ENCODE measurements at regions not wholly inside any gene's neighbourhood (a gene's known extent, or its start where the extent isn't known, plus 50 kb on each side); places are given as distances from the start of the nearest gene placed in this dataset.

GRCh38 chr3:43879166-43879565, 188.4 kb downstream of the ABHD5 start:
- Histone ChIP-seq H3K27ac (ENCODE audit: low read length) (no peak overlapping the region), H3K27me3 (ENCODE audit: control insufficient read depth, insufficient read depth, low read length) (0 out of 2 replicates have a peak, but pooled peaks cover 2% of the 10 kb centered on the region), H3K4me1 (ENCODE audit: control insufficient read depth, insufficient read depth, low read length) (no peaks in the 10 kb centered on the region), H3K9me3 (ENCODE audit: control insufficient read depth, insufficient read depth, low read depth, low read length) (no peaks in the 10 kb centered on the region), H3K36me3 (ENCODE audit: control insufficient read depth, insufficient read depth, low read length) (no peaks in the 10 kb centered on the region), H3K4me3 (ENCODE audit: low read depth in 2 of 2, low read length in 2 of 2) (no peak overlapping the region)
- POLR2A ChIA-PET: no interaction called here
- intact Hi-C loops (cut with micrococcal nuclease; ENCODE audit: unreplicated experiment) (no loop called here), in situ Hi-C loops (cut with HindIII; ENCODE audit: low pct_unique_long_range_greater_than_20kb, low sequenced_read_pairs) (no loop called here)
- DNase-seq (ENCODE audit: low read depth, low spot score) (no peak), ATAC-seq (no peak)
- CTCF ChIA-PET: interaction anchor here (0.7 kb wide), 1 partner anchor 120 kb away, joined by 7 read pairs; no protein-coding TSS in a partner anchor
- TF ChIP-seq, protein P1, sequence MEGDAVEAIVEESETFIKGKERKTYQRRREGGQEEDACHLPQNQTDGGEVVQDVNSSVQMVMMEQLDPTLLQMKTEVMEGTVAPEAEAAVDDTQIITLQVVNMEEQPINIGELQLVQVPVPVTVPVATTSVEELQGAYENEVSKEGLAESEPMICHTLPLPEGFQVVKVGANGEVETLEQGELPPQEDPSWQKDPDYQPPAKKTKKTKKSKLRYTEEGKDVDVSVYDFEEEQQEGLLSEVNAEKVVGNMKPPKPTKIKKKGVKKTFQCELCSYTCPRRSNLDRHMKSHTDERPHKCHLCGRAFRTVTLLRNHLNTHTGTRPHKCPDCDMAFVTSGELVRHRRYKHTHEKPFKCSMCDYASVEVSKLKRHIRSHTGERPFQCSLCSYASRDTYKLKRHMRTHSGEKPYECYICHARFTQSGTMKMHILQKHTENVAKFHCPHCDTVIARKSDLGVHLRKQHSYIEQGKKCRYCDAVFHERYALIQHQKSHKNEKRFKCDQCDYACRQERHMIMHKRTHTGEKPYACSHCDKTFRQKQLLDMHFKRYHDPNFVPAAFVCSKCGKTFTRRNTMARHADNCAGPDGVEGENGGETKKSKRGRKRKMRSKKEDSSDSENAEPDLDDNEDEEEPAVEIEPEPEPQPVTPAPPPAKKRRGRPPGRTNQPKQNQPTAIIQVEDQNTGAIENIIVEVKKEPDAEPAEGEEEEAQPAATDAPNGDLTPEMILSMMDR (IDR thresholded peaks at IDR 0.05): no peak
- no peak for TF ChIP-seq REST (IDR thresholded peaks at IDR 0.05; ENCODE audit: insufficient read depth in 1 of 2, low read depth in 2 of 2, low read length in 1 of 2)
- TF ChIP-seq SIN3A (IDR thresholded peaks at IDR 0.05; ENCODE audit: borderline replicate concordance, insufficient read depth, low read depth, low read length): no peak
- no peak for TF ChIP-seq POLR2AphosphoS5 (IDR thresholded peaks at IDR 0.05; ENCODE audit: low read depth, low read length)
- no peak for TF ChIP-seq TCF7L2 (IDR thresholded peaks at IDR 0.05; ENCODE audit: low read depth, low read length)
- no TSS peak for BruUV-seq (replicated peaks)

DNA sequence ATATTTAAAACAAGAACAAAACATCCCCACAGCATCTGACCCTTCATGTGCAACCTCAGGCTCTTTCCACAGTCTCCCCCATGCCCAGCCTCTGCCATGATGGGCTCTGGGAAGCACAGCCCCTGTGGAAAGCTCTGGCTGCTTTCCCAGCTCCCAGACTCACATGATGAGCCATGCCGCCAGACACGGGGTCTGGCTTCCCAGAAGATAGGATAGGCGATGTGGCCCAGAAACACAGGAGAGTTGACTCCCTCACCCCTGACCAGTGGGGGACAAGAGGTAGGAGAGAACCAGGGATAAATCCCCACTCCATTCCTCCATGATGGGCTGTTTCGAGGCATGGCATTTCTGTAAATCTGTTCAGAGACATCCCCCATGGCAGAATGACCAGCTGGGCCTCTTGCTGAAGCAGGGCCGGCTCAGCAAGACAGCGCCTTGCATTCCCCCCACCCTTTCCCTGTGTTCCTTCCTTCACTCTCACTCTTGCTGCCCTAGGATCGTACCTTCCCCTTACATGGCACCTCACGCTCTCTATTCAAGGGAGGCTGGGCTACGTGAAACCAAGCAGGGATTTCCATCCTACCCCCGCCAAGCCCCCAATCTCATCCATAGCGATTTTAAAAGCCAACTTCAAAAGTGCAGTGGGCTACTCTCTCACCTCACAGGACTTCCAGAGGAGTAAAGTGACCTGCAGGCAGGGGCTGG, 192.4 kb downstream of the ABHD5 start:
- H3K36me3 ChIP-seq (ENCODE audit: control insufficient read depth, insufficient read depth, low read length): no peaks in the 10 kb centered on the region
- intact Hi-C loops (cut with micrococcal nuclease; ENCODE audit: unreplicated experiment): no loop called here
- H3K4me1 ChIP-seq (ENCODE audit: control insufficient read depth, insufficient read depth, low read length): no peaks in the 10 kb centered on the region
- in situ Hi-C loops (cut with HindIII; ENCODE audit: low pct_unique_long_range_greater_than_20kb, low sequenced_read_pairs): no loop called here
- H3K27me3 ChIP-seq (ENCODE audit: control insufficient read depth, insufficient read depth, low read length): no peaks in the 10 kb centered on the region
- H3K27ac ChIP-seq (ENCODE audit: low read length): no peak overlapping the region
- no peak overlapping the region for H3K4me3 ChIP-seq (ENCODE audit: low read depth in 2 of 2, low read length in 2 of 2)
- ChIA-PET POLR2A (no interaction called here), CTCF (no interaction called here)
- no peak for ATAC-seq
- TF ChIP-seq REST (IDR thresholded peaks at IDR 0.05; ENCODE audit: insufficient read depth in 1 of 2, low read depth in 2 of 2, low read length in 1 of 2) (no peak), POLR2AphosphoS5 (IDR thresholded peaks at IDR 0.05; ENCODE audit: low read depth, low read length) (no peak), SIN3A (IDR thresholded peaks at IDR 0.05; ENCODE audit: borderline replicate concordance, insufficient read depth, low read depth, low read length) (no peak), TCF7L2 (IDR thresholded peaks at IDR 0.05; ENCODE audit: low read depth, low read length) (no peak)
- TF ChIP-seq, protein P1 (IDR thresholded peaks at IDR 0.05): no peak
- DNase-seq (ENCODE audit: low read depth, low spot score): no peak
- no peaks in the 10 kb centered on the region for H3K9me3 ChIP-seq (ENCODE audit: control insufficient read depth, insufficient read depth, low read depth, low read length)
- no TSS peak for BruUV-seq (replicated peaks)

All from Panc1 (cell line).